IPS-NIHi11 (cell line): ENCODE measurements at regions not wholly inside any gene's neighbourhood (a gene's known extent, or its start where the extent isn't known, plus 50 kb on each side); places are given as distances from the start of the nearest gene placed in this dataset.
"Not testable (repeated sequence)": the region's sequence is repeated elsewhere in the genome, so short reads cannot be mapped to it uniquely, and the experiment has no call there.

Experiments used
- DNase-seq: peaks from one replicate; pipeline ENCODE4 v3.0.0; 2012; ENCODE audit warnings: mixed read lengths, low spot score

DNA sequence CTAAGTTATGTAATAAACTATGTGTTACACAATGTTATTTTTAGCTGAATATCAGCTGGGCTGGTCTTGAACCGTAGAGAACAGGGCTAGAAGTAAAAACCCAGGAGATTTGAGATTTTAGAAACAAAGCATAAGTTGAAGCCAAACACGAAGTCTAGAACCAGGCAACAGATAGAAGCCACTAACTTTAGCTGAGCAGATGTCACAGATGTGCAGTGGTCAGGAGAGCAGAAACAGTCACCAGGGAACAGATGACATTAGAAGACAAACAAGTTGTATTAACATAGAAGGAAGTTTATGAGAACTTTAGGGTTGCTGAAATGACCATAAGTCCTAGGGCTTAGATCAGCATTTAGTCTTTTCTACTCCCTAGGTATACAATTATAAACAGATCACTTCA lies 731.0 kb downstream of the ZNF385D start:
- no peak for DNase-seq

GRCh38 chr3:21017115-21017852 lies 733.7 kb downstream of the ZNF385D start:
- peak; percentile 8 for DNase-seq

DNA sequence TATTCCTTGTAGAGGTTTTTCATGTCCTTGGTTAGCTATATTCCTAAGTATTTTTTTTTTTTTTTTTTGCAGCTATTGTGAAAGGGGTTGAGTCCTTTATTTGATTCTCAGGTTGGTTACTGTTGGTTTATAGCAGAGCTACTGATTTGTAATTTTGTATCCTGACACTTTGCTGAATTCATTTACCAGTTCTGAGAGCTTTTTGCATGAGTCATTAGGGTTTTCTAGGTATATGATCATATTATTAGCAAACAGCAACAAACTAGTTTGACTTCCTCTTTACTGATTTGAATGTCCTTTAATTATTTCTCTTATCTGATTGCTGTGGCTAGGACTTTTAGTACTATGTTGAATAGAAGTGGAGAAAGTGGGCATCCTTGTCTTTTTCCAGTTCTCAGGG lies 737.4 kb downstream of the ZNF385D start:
- no peak for DNase-seq

DNA sequence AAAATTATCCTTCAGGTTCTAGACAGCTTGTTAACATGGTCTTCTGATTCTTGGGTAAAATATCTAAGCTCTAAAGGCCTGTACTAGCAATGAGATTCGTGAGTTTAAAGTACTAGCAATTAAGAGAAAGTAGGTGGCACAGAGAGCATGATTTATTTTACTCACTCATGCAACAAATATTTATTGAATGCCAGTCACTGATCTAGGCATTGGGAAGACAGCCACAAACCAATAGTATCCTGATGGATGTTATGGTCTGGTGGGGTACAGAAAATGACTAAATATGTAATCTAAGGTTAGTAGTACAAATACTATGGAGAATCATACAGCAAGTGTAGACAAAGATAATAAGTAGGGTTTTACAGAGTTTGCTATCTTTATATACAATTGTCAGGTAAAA lies 751.3 kb downstream of the ZNF385D start:
- DNase-seq, result no peak

DNA sequence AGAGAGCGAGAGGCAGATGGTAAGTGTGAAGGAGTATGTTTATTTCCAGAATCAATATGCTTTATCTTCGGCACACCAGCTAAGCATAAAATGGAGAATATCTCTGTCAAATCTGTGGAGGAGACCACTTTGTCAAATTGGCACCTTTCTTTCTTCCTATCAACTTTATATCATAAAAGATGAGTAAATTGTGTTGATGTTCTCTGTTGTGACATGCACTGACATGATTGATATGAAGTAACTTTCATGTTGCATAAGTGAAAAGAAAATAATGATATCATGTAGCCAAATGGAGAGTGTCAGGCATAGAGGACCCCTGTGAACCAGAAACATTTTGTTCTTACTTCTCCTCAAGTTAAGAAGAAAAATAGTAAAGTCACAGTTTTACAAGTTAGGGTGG lies 753.8 kb downstream of the ZNF385D start:
- no peak for DNase-seq

GRCh38 chr3:20990896-20991295 lies 760.1 kb downstream of the ZNF385D start:
- DNase-seq, result no peak

DNA sequence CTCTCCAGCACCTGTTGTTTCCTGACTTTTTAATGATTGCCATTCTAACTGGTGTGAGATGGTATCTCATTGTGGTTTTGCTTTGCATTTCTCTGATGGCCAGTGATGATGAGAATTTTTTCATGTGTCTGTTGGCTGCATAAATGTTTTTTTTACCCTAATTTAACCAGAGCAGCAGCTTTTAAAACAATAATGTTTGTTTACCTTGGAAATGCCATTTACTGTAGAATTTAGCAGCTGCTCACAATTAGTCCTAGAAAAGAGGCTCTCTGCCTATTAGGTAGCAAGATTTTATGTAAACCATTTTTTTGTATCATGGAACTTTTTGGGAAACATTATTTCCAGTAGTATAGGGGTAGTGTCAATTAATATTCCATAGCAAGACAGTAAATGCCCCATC lies 761.4 kb downstream of the ZNF385D start:
- not testable (repeated sequence) for DNase-seq

DNA sequence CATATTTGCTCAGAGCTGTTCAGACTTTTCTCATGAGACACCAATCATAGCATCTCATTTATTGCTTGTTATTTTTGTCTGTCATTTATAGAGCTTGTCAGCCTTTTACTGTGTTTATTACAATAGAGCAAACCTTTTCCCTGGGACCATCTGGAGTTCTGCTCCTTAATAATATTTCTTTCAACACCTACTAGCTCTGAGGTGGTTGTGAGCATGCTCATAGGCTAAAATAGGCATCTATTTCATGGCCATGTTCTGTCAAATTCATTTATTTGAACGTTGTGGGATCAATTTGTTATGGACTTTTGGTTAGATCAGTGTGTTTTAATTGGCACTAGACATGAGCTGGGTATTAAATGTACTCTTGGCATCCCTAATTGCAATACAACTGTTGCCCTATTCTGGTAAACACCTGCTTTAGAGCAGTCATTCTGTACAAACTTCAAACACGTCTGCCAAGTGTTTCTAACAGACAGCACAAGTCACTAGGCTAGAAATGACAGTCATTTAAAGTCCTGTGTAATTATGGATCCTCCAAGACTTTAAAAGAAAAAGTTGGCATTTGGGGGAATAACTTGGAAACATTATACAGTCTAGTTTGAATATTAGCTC lies 766.3 kb downstream of the ZNF385D start:
- DNase-seq, result no peak

- DNase-seq, result no peak
Observed at GRCh38 chr3:20975188-20975651, 775.8 kb downstream of the ZNF385D start.

- no peak for DNase-seq
Observed at GRCh38 chr3:20974396-20974795, 776.6 kb downstream of the ZNF385D start.

- DNase-seq, result not testable (repeated sequence)
Observed at GRCh38 chr3:20970807-20971206, 780.2 kb downstream of the ZNF385D start.

- not testable (repeated sequence) for DNase-seq
Observed at GRCh38 chr3:20967485-20967884, 781.5 kb upstream of the SGO1 start.

- no peak for DNase-seq
Observed at GRCh38 chr3:20958161-20958560, 772.2 kb upstream of the SGO1 start.

DNA sequence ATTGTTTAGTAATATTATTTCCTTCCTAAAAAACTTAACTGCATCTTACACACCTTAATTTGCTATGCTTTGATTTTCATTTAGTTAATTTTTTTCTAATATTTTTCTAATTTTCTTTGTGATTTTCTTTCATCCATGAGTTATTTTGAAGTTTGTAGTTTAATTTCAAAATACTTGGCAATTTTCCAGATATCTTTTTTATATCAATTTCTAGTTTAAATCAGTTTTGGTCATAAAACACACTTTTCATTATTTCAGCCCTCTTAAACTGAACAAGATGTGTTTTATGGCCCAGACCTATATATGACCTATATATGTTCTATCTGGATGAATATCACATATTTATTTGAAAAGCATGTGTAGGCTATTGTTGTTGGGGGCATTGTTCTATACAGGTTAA lies 759.9 kb upstream of the SGO1 start:
- no peak for DNase-seq

GRCh38 chr3:20935791-20936190 lies 749.8 kb upstream of the SGO1 start:
- no peak for DNase-seq

DNA sequence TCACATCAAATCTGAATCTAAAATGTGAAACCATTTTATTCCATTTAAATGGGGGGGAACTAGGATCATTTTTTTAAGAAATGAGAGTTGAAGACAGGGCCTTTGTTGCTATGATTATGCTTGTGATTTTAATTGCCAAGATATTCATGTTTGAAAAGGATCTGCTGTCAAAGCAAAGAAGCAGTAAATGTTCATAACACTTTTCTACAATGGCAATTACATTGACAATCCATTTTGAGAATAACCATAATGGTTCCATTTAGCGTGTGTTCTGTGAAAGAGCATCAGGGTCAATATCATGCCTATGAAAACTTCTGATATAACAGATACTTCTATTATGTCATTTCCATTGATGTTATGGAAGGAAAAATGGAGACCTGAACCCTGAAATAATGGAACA lies 745.8 kb upstream of the SGO1 start:
- DNase-seq, result no peak

DNA sequence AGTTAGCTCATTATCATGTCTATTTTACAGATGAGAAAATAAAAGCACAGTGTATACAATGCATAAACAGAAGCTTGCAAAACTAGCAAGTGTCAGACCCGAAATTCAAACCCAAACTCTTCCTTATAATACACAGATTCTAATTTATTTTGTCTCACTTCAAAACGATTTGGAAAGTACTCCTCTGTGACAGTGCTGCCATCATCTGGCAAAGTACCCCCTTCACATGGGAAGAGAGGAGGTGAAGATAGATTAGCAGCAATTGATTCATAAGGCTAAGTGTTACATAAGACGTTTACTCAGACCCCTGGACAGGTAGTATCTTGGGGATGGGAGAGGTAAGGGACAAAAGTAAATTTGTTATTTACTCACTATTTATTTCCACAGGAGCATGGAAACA lies 744.0 kb upstream of the SGO1 start:
- DNase-seq, result peak; percentile 30

GRCh38 chr3:20924646-20925385 lies 738.8 kb upstream of the SGO1 start:
- DNase-seq, result no peak

DNA sequence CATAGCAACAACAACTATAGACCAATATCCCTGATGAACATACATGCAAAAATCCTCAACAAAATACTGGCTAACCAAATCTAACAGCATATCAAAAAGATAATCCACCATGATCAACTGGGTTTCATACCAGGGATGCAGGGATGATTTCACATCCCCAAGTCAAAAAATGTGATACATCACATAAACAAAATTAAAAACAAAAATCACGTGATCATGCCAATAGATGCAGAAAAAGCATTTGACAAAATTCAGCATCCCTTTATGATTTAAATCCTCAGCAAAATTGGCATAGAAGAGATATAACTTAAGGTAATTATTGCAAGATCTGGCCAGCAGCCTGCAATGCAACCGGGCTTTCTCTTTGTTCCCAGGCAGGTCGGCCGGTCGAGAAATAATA lies 735.1 kb upstream of the SGO1 start:
- DNase-seq, result not testable (repeated sequence)

- no peak for DNase-seq
Observed at GRCh38 chr3:20916951-20917606, 731.1 kb upstream of the SGO1 start.

DNA sequence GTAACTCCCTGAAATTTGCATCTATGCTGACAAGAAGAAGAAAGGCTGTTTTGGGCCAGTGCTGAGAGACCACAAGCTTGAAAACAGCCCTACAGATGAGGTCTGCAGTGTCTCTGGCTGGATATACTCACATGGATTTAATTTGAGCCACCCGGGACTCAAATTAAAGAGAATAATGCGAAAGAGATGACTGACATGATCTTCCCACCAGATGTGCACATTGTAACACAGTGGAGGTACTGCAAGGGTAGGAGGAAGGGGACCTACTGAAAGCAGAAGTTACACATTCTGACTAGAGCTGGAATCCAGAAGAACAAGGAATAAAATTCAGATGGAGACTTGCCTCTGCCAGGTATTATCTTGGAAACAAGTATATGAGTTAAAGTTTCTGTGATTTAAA lies 728.3 kb upstream of the SGO1 start:
- no peak for DNase-seq

DNA sequence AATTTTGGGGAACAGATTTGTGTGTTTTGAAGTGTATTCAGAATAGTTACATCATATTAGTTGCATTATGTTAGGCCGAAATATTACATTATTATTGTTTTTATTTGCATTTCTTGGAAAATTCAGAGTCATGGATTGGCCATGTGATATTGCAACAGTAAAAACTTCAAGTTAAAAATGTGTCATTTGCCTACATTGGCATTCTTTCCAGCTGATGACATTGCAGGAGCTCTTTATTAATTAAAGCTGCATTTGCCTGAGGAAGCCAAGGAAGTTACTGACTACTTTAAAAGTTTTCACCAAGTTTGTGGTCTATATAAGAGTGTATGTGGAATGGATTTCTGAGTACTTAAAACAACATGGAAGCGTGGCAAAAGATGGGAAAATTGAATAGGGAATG lies 726.4 kb upstream of the SGO1 start:
- no peak for DNase-seq

GRCh38 chr3:20909511-20909910 lies 723.5 kb upstream of the SGO1 start:
- DNase-seq, result no peak
